Spleen (tissue), 11 donors: ENCODE measurements at regions not wholly inside any gene's neighbourhood (a gene's known extent, or its start where the extent isn't known, plus 50 kb on each side); places are given as distances from the start of the nearest gene placed in this dataset.

Experiments
- DNase-seq: peaks from one replicate; pipeline ENCODE4 v3.0.0-alpha.2; 2020
- H3K27ac ChIP-seq, 8 donors: fragments of 200-600 bp; sonication (generic) in 7 of 8; 1 replicate in 4 of 8; 2 replicates in 4 of 8; pipeline versions ENCODE4 v1.5.0 to v1.8.0; 2016 to 2021; ENCODE audit warnings: inconsistent platforms in 4 of 8, mild to moderate bottlenecking in 4 of 8, moderate library complexity in 1 of 8
- H3K27me3 ChIP-seq, 7 donors: fragments of 200-600 bp; sonication (generic) in 6 of 7; replicated peaks in 1 of 7; 1 replicate in 4 of 7; 2 replicates in 3 of 7; pipeline versions ENCODE4 v1.5.0 to v1.8.0; 2016 to 2021; ENCODE audit warnings: inconsistent platforms in 3 of 7, mild to moderate bottlenecking in 1 of 7
- H3K36me3 ChIP-seq, 6 donors: fragments of 200-600 bp; sonication (generic) in 5 of 6; 1 replicate in 4 of 6; 2 replicates in 2 of 6; pipeline versions ENCODE4 v1.5.0 to v1.8.0; 2016 to 2021; ENCODE audit warnings: inconsistent platforms in 2 of 6
- H3K4me1 ChIP-seq, 6 donors: fragments of 200-600 bp; sonication (generic) in 5 of 6; 1 replicate in 3 of 6; 2 replicates in 3 of 6; pipeline versions ENCODE4 v1.5.0 to v1.8.0; 2016 to 2021; ENCODE audit warnings: inconsistent platforms in 3 of 6
- H3K4me3 ChIP-seq, 8 donors: fragments of 200-600 bp; sonication (generic) in 7 of 8; 1 replicate in 4 of 8; 2 replicates in 4 of 8; pipeline versions ENCODE4 v1.5.0 to v1.8.0; 2016 to 2021; ENCODE audit warnings: inconsistent platforms in 4 of 8, mild to moderate bottlenecking in 4 of 8, moderate library complexity in 2 of 8
- H3K9me3 ChIP-seq, 8 donors: fragments of 200-600 bp; sonication (generic) in 7 of 8; 1 replicate in 4 of 8; 2 replicates in 4 of 8; pipeline versions ENCODE4 v1.5.0 to v1.8.0; 2016 to 2021; ENCODE audit warnings: inconsistent platforms in 4 of 8
- POLR2A ChIP-seq, 3 donors: fragments of 450-650 bp; IDR thresholded peaks; one replicate each; pipeline ENCODE4 v1.5.1; 2017; ENCODE audit warnings: antibody characterized with exemption in 3 of 3, mild to moderate bottlenecking in 1 of 3
- POLR2AphosphoS5 ChIP-seq, 3 donors: sonication (generic); formaldehyde crosslinking; IDR thresholded peaks; one replicate each; pipeline ENCODE4 v1.5.1; 2017; ENCODE audit warnings: antibody characterized with exemption in 3 of 3
- WGBS, 5 donors: extraction: QIAGEN DNeasy Blood & Tissue Kit in 3 of 5; methylation state at CpG; one replicate each; pipeline versions ENCODE4 v1.1.5 to v1.1.7; 2013 to 2018; 5-methylcytosine and 5-hydroxymethylcytosine counted together
- intact Hi-C: fragments of 100-400 bp; cut with DNase I; formaldehyde crosslinking; loops from one replicate; pipeline ENCODE4 v1.15.0; 2023; ENCODE audit warnings: low total_unique reads
- TF ChIP-seq, protein P1 (sequence below), 11 experiments: fragments of 200-600 bp in 7 of 11; fragments of 450-650 bp in 4 of 11; sonication (generic) in 4 of 11; IDR thresholded peaks in 8 of 11; conservative IDR thresholded peaks in 3 of 11; 1 replicate in 7 of 11; 2 replicates in 4 of 11; pipeline versions ENCODE4 v1.4.0 to v1.8.0; 2016 to 2021; ENCODE audit warnings: antibody characterized with exemption in 11 of 11, inconsistent platforms in 4 of 11, mild to moderate bottlenecking in 1 of 11
- donor health status: healthy with polysubstance abuse.
- donor health status: DM: no; HTN: no; CAD: no; lungs with moderate emphysema.
- donor health status: DM: no; HTN: no; CAD: no.
- donor health status: Bipolar disorder and iron deficiency.
- donor health status: healthy.
- donor health status: DM: no; HTN: no; CAD: no.
- donor health status: DM: yes; HTN: yes; CAD: no.

DNA sequence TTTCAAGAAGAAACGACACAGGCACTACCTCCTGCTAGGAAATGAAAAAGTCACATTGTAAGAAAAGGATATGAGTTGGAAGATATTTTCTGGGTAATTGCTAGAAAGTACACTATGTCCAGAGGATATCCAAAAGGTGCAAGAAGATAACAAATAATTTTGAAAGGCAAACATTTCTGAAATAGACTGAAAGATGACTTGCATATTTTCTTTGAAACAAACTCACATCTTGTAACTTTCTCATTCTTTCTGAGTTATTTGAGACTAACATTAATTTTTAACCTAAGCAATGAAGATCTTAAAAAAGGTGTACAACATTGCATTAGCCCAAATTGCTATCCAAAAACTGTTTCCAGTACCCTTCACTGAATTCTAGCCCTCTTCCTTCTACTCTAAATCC lies 79.6 kb upstream of the KCTD3 start:
- Histone ChIP-seq H3K9me3 (peaks cover 0 to 14% (median 3%) of the 10 kb centered on the region in 8 donors), H3K4me3 (no peak overlapping the region), H3K27ac (no peak overlapping the region), H3K27me3 (no peaks in the 10 kb centered on the region), H3K36me3 (no peaks in the 10 kb centered on the region), H3K4me1 (no peaks in the 10 kb centered on the region)
- intact Hi-C loops: no loop called here
- DNase-seq: no peak
- 79 to 93% (median 83%) methylated on average over 1 of the region's 1 CpG for WGBS, 5 donors
- TF ChIP-seq, protein P1, sequence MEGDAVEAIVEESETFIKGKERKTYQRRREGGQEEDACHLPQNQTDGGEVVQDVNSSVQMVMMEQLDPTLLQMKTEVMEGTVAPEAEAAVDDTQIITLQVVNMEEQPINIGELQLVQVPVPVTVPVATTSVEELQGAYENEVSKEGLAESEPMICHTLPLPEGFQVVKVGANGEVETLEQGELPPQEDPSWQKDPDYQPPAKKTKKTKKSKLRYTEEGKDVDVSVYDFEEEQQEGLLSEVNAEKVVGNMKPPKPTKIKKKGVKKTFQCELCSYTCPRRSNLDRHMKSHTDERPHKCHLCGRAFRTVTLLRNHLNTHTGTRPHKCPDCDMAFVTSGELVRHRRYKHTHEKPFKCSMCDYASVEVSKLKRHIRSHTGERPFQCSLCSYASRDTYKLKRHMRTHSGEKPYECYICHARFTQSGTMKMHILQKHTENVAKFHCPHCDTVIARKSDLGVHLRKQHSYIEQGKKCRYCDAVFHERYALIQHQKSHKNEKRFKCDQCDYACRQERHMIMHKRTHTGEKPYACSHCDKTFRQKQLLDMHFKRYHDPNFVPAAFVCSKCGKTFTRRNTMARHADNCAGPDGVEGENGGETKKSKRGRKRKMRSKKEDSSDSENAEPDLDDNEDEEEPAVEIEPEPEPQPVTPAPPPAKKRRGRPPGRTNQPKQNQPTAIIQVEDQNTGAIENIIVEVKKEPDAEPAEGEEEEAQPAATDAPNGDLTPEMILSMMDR (IDR thresholded peaks at IDR 0.05 in 8 of 11, conservative IDR thresholded peaks at IDR 0.05 in 3 of 11): no peak
- no peak for TF ChIP-seq POLR2A (IDR thresholded peaks at IDR 0.05)
- no peak for TF ChIP-seq POLR2AphosphoS5 (IDR thresholded peaks at IDR 0.05)

DNA sequence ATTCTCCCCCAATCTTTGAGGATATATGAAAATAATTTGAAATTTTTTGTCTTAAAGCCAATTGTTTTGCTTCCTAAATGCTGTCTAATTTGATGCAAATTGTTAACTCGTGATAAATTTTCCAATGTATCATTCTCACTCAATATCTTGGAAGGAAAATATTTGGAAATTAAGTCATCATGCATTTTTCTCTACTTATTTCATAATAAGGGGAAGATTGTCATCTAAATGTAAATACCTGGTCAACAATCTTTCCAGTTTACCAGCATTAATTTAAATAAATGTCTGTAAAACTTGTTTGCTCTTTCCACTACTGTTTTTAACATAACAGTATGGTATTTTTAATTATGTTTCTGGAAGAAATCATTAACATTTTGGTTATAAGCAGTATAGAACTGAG lies 78.3 kb upstream of the KCTD3 start:
- WGBS, 5 donors: 56 to 80% (median 69%) methylated on average over 1 of the region's 1 CpG
- H3K27ac ChIP-seq: no peak overlapping the region
- no peaks in the 10 kb centered on the region for H3K4me1 ChIP-seq
- H3K9me3 ChIP-seq: peaks cover 0 to 14% (median 5%) of the 10 kb centered on the region in 8 donors
- no peak for DNase-seq
- H3K27me3 ChIP-seq: no peaks in the 10 kb centered on the region
- TF ChIP-seq, protein P1 (IDR thresholded peaks at IDR 0.05 in 8 of 11, conservative IDR thresholded peaks at IDR 0.05 in 3 of 11): no peak
- no peak for TF ChIP-seq POLR2AphosphoS5 (IDR thresholded peaks at IDR 0.05)
- no peak for TF ChIP-seq POLR2A (IDR thresholded peaks at IDR 0.05)
- intact Hi-C loops: no loop called here
- no peaks in the 10 kb centered on the region for H3K36me3 ChIP-seq
- no peak overlapping the region for H3K4me3 ChIP-seq

DNA sequence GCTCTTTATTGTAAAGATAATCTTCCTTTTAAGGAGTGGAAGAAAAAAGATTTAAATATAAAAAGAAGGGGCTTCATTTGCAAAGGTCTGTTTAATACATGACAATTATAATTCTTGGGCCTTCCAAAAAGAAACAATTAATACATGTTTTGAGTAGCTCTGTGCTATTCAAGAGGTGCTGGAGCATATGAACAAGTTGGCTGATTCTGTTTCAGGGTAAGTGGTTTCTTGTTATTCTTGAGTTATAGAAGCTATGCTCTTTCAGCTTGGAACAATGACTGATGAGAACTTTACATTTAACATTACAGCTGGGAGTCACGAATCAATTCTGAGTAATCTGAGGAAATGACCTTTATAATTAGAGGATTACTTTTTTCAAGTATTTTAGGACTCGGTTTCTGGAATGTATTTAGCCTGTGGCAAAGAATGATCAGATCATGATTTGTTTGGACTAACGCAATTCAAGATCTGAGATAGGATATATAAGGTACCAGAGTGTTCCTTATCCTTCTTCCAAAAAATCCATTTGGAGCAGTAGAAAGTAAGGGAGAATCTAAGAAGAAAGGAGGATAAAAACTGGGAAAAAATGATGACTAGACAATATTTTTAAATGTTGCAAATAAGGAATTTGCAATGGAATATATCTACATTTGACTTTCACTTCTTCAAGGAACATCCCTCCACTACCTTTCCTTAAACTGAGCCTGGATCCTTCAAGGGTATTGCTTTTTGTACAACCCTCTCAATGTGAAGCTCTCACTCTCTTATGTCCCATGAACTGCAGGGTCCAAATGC lies 77.1 kb upstream of the KCTD3 start:
- Histone ChIP-seq H3K4me3 (no peak overlapping the region), H3K4me1 (no peaks in the 10 kb centered on the region), H3K27me3 (no peaks in the 10 kb centered on the region), H3K36me3 (no peaks in the 10 kb centered on the region), H3K9me3 (peaks cover 0 to 14% (median 5%) of the 10 kb centered on the region in 8 donors), H3K27ac (no peak overlapping the region)
- DNase-seq: no peak
- 60 to 77% (median 72%) methylated on average over 3 of the region's 3 CpGs for WGBS, 5 donors
- TF ChIP-seq, protein P1 (IDR thresholded peaks at IDR 0.05 in 8 of 11, conservative IDR thresholded peaks at IDR 0.05 in 3 of 11): no peak
- no peak for TF ChIP-seq POLR2AphosphoS5 (IDR thresholded peaks at IDR 0.05)
- no peak for TF ChIP-seq POLR2A (IDR thresholded peaks at IDR 0.05)
- intact Hi-C loops: no loop called here

DNA sequence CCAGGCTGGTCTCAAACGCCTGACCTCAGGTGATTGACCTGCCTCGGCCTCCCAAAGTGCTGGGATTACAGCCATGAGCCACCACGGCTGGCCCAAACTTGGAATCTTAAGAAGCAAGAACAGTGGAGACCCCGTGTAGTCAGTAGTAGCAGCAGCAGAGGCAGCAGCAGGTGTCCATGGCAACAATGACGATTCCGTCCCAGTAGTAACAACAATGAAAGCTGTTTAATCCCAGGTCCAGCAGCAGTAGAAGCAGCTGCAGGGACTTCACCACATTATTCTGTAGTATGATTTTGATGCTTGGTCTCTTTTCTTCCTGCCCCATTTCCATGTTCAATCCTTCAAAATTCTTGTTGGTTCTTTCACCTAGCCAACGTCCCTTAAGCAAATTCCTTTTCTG lies 69.6 kb upstream of the KCTD3 start:
- WGBS, 5 donors: 79 to 91% (median 86%) methylated on average over 7 of the region's 7 CpGs
- Histone ChIP-seq H3K36me3 (no peaks in the 10 kb centered on the region), H3K4me3 (no peak overlapping the region), H3K27me3 (no peaks in the 10 kb centered on the region), H3K27ac (no peak overlapping the region), H3K4me1 (no peaks in the 10 kb centered on the region), H3K9me3 (peaks cover 0 to 4% (median 0%) of the 10 kb centered on the region in 8 donors)
- no peak for TF ChIP-seq POLR2AphosphoS5 (IDR thresholded peaks at IDR 0.05)
- no peak for TF ChIP-seq POLR2A (IDR thresholded peaks at IDR 0.05)
- TF ChIP-seq, protein P1 (IDR thresholded peaks at IDR 0.05 in 8 of 11, conservative IDR thresholded peaks at IDR 0.05 in 3 of 11): no peak
- peak; percentile 39 for DNase-seq
- intact Hi-C loops: no loop called here
